ENCODE measurements at regions not wholly inside any gene's neighbourhood (a gene's known extent, or its start where the extent isn't known, plus 50 kb on each side); places are given as distances from the start of the nearest gene placed in this dataset.

DNA sequence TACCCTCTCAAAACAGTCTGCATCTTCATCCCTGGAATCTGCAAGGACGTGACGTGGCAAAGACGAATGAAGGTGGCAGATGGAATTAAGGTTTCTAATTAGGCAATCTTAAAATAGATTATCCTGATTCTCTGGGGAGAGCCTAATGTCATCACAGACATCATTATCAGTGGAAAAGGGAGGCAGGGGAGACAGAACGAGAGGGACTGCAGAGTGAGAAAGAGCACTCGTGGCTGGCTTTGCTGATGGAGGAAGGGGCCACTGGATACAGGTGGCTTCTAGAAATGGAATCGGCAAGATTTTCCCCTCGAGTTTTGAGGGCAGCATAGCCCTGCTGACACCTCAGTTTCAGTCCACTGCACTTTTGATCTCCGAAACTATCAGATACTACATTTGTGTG lies 110.6 kb downstream of the ASMT start:
- TF ChIP-seq, protein P1, sequence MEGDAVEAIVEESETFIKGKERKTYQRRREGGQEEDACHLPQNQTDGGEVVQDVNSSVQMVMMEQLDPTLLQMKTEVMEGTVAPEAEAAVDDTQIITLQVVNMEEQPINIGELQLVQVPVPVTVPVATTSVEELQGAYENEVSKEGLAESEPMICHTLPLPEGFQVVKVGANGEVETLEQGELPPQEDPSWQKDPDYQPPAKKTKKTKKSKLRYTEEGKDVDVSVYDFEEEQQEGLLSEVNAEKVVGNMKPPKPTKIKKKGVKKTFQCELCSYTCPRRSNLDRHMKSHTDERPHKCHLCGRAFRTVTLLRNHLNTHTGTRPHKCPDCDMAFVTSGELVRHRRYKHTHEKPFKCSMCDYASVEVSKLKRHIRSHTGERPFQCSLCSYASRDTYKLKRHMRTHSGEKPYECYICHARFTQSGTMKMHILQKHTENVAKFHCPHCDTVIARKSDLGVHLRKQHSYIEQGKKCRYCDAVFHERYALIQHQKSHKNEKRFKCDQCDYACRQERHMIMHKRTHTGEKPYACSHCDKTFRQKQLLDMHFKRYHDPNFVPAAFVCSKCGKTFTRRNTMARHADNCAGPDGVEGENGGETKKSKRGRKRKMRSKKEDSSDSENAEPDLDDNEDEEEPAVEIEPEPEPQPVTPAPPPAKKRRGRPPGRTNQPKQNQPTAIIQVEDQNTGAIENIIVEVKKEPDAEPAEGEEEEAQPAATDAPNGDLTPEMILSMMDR (conservative IDR thresholded peaks at IDR 0.05; ENCODE audit: low read depth, low read length), result no peak
- TF ChIP-seq EZH2 (IDR thresholded peaks at IDR 0.05; ENCODE audit: borderline replicate concordance, low read depth, low read length, poor library complexity, severe bottlenecking), result no peak
